Endothelial cell of umbilical vein (primary cell): ENCODE measurements at regions not wholly inside any gene's neighbourhood (a gene's known extent, or its start where the extent isn't known, plus 50 kb on each side); places are given as distances from the start of the nearest gene placed in this dataset.

Source experiments
- BruUV-seq: library from RNA; stranded (reverse); fragments of 400-500 nt; replicated peaks from 2 replicates; lab custom pipeline; 2021; lab: Mats Ljungman, UMichigan
- CTCF ChIA-PET: fragments of 300-600, 350-600 bp; sonication (Branson Sonifier 250); formaldehyde crosslinking; loops from one replicate; lab custom pipeline; 2021; ENCODE audit warnings: antibody characterized with exemption, inconsistent platforms; lab: Charles Lee
- POLR2A ChIA-PET: fragments of 300-600, 350-600 bp; sonication (Branson Sonifier 250); formaldehyde crosslinking; loops from one replicate; lab custom pipeline; 2021; ENCODE audit warnings: antibody characterized with exemption, inconsistent platforms; lab: Charles Lee
- DNase-seq: peaks from one replicate; pipeline ENCODE4 v3.0.0-alpha.2; 2011; ENCODE audit warnings: low read depth, low spot score
- FAIRE-seq: peaks from 2 replicates; lab custom pipeline; 2011; peaks lifted over from hg19 to GRCh38; lab: Jason Lieb, UNC
- H2AFZ ChIP-seq: 2 replicates; pipeline ENCODE4 v1.6.0; 2012; ENCODE audit warnings: low read depth, low read length, control low read depth, inconsistent platforms
- H3K27ac ChIP-seq: 2 replicates; pipeline ENCODE4 v1.5.1; 2011; ENCODE audit warnings: low read depth, mild to moderate bottlenecking, control low read depth, low read length, moderate library complexity; ENCODE audit not compliant: insufficient read depth
- H3K27me3 ChIP-seq, 2 experiments: 2 replicates each; pipeline versions ENCODE4 v1.6.0 to v1.6.1; 2011; ENCODE audit warnings: low read length in 2 of 2, mixed read lengths in 1 of 2; ENCODE audit not compliant: control insufficient read depth in 2 of 2, insufficient read depth in 2 of 2
- H3K36me3 ChIP-seq, 2 experiments: 2 replicates in 1 of 2; 3 replicates in 1 of 2; pipeline ENCODE4 v1.5.1; 2011; ENCODE audit warnings: low read length in 2 of 2, mild to moderate bottlenecking in 1 of 2, moderate library complexity in 1 of 2; ENCODE audit not compliant: control insufficient read depth in 2 of 2, insufficient read depth in 2 of 2; ENCODE audit errors: extremely low read depth in 1 of 2
- H3K4me1 ChIP-seq: 3 replicates; pipeline ENCODE4 v1.5.1; 2011; ENCODE audit warnings: mild to moderate bottlenecking, low read length; ENCODE audit not compliant: control insufficient read depth, insufficient read depth; ENCODE audit errors: extremely low read depth
- H3K4me2 ChIP-seq: 2 replicates; pipeline ENCODE4 v1.6.1; 2011; ENCODE audit warnings: low read length, control low read depth, mixed read lengths; ENCODE audit not compliant: insufficient read depth
- H3K4me3 ChIP-seq, 3 experiments: fragments of 200-600 bp in 1 of 3; sonication (generic), shearing (Covaris generic) in 1 of 3; replicated peaks in 1 of 3; 2 replicates each; pipeline ENCODE4 v1.5.1; 2011 to 2016; ENCODE audit warnings: control low read depth in 3 of 3, low read length in 3 of 3, mild to moderate bottlenecking in 2 of 3, inconsistent platforms in 1 of 3, low read depth in 1 of 3, moderate library complexity in 1 of 3; ENCODE audit not compliant: insufficient read depth in 1 of 3
- H3K79me2 ChIP-seq: 2 replicates; pipeline ENCODE4 v1.6.0; 2012; ENCODE audit warnings: low read length, inconsistent platforms; ENCODE audit not compliant: control insufficient read depth, insufficient read depth
- H3K9ac ChIP-seq: replicated peaks from 2 replicates; pipeline ENCODE3; 2011; ENCODE audit warnings: low read length, control low read depth; ENCODE audit not compliant: insufficient read depth; ENCODE audit errors: extremely low read depth
- H3K9me1 ChIP-seq: replicated peaks from 3 replicates; pipeline ENCODE4 v1.6.0; 2011; ENCODE audit warnings: mild to moderate bottlenecking, low read length; ENCODE audit not compliant: control insufficient read depth, insufficient read depth; ENCODE audit errors: extremely low read depth
- H3K9me3 ChIP-seq: replicated peaks from 2 replicates; pipeline ENCODE4 v1.5.1; 2012; ENCODE audit warnings: low read length, inconsistent platforms; ENCODE audit not compliant: control insufficient read depth, insufficient read depth
- H4K20me1 ChIP-seq: replicated peaks from 2 replicates; pipeline ENCODE3; 2011; ENCODE audit warnings: mild to moderate bottlenecking, low read length; ENCODE audit not compliant: control insufficient read depth, insufficient read depth; ENCODE audit errors: extremely low read depth
- EZH2 ChIP-seq: IDR thresholded peaks from 2 replicates; pipeline ENCODE4 v1.6.1; 2012; ENCODE audit warnings: borderline replicate concordance, low read depth, mild to moderate bottlenecking, moderate library complexity, low read length, inconsistent platforms; ENCODE audit not compliant: severe bottlenecking
- FOS ChIP-seq: IDR thresholded peaks from 2 replicates; pipeline ENCODE4 v1.6.1; 2011; ENCODE audit warnings: mild to moderate bottlenecking, low read length, moderate library complexity, borderline replicate concordance; ENCODE audit not compliant: insufficient read depth
- GATA2 ChIP-seq: IDR thresholded peaks from 2 replicates; pipeline ENCODE4 v1.7.0; 2011; ENCODE audit warnings: low read depth, mild to moderate bottlenecking, moderate library complexity, mixed read lengths, low read length; ENCODE audit not compliant: insufficient read length, insufficient read depth
- JUN ChIP-seq: IDR thresholded peaks from 2 replicates; pipeline ENCODE4 v1.6.1; 2011; ENCODE audit warnings: borderline replicate concordance, low read depth; ENCODE audit not compliant: insufficient read length, insufficient read depth
- MYC ChIP-seq: IDR thresholded peaks from one replicate; pipeline ENCODE4 v1.6.1; 2011; ENCODE audit warnings: mild to moderate bottlenecking, low read depth, low read length
- POLR2A ChIP-seq: IDR thresholded peaks from 2 replicates; pipeline ENCODE4 v1.6.1; 2012; ENCODE audit warnings: low read depth, mild to moderate bottlenecking, control low read depth, low read length
- POLR2AphosphoS5 ChIP-seq: IDR thresholded peaks from 2 replicates; pipeline ENCODE4 v1.6.1; 2012; ENCODE audit warnings: low read depth, mild to moderate bottlenecking, control low read depth, low read length, moderate library complexity; ENCODE audit not compliant: insufficient read depth
- dilution Hi-C: fragments of 300-500 bp; cut with MboI; formaldehyde crosslinking; loops from one replicate; pipeline ENCODE4 v1.15.0; 2019; ENCODE audit warnings: low sequenced_read_pairs; ENCODE audit not compliant: extremely low pct_ligation_motif_present
- intact Hi-C: fragments of 100-400 bp; cut with micrococcal nuclease; formaldehyde crosslinking; loops from one replicate; pipeline ENCODE4 v1.10.0; 2022
- TF ChIP-seq, protein P1 (sequence below), 2 donors: IDR thresholded peaks; 1 replicate in 1 of 2; 2 replicates in 1 of 2; pipeline ENCODE4 v1.5.1; 2011; ENCODE audit warnings: low read length in 2 of 2, mild to moderate bottlenecking in 2 of 2, moderate library complexity in 2 of 2, control low read depth in 1 of 2, inconsistent platforms in 1 of 2, low read depth in 1 of 2; ENCODE audit not compliant: insufficient read depth in 1 of 2; ENCODE audit errors: extremely low read depth in 1 of 2
- TF ChIP-seq, protein P2 (sequence below): IDR thresholded peaks from 2 replicates; pipeline ENCODE4 v1.6.1; 2011; ENCODE audit not compliant: insufficient read depth, insufficient read length

DNA sequence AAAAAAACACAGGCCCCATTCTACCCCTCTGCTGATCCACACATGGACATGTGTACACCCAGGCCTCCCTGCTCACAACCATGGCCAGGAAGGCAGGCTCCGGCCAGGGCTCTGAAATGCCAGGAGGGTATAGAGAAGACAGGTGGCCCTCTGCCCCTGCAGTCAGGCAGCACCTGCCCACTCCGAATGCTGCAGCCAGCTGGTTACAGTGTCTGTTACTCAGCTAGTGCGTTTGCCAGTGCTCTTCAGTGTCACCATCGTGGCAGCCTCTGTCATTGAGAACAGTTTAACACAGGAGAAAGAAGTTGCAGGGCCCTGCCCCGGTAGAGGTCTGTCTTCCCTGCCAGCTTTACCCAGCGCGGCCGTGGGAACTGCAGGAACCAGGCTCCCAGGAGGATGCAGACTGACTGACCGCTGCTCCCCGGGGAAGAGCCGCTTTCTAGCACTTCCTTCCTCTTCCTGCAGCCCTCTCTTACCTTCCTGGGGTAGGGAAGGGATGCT is 128.8 kb upstream of the FAM20C start:
- CTCF ChIA-PET: interaction anchor here (0.7 to 3.0 kb wide), 21 partner anchors 8 to 573 kb away, joined by 3 to 20 read pairs (median 6); partner anchors contain the start of gene FAM20C
- no TSS peak for BruUV-seq
- no peaks in the 10 kb centered on the region for H3K36me3 ChIP-seq

More for the DNA sequence above, 128.8 kb upstream of the FAM20C start:
- Histone ChIP-seq H3K9me3 (no peaks in the 10 kb centered on the region), H3K9ac (no peak overlapping the region), H3K4me2 (no peak overlapping the region), H3K4me3 (no peak overlapping the region), H3K9me1 (no peaks in the 10 kb centered on the region), H3K4me1 (no peaks in the 10 kb centered on the region), H3K27ac (no peak overlapping the region), H4K20me1 (no peaks in the 10 kb centered on the region), H3K27me3 (no peaks in the 10 kb centered on the region), H3K79me2 (no peaks in the 10 kb centered on the region), H2AFZ (no peak overlapping the region)
- FAIRE-seq (no peak), DNase-seq (no peak)
- POLR2A ChIA-PET: no interaction called here
- TF ChIP-seq EZH2: no peak
- TF ChIP-seq MYC: no peak
- no peak for TF ChIP-seq GATA2
- TF ChIP-seq FOS: no peak
- TF ChIP-seq, protein P1, sequence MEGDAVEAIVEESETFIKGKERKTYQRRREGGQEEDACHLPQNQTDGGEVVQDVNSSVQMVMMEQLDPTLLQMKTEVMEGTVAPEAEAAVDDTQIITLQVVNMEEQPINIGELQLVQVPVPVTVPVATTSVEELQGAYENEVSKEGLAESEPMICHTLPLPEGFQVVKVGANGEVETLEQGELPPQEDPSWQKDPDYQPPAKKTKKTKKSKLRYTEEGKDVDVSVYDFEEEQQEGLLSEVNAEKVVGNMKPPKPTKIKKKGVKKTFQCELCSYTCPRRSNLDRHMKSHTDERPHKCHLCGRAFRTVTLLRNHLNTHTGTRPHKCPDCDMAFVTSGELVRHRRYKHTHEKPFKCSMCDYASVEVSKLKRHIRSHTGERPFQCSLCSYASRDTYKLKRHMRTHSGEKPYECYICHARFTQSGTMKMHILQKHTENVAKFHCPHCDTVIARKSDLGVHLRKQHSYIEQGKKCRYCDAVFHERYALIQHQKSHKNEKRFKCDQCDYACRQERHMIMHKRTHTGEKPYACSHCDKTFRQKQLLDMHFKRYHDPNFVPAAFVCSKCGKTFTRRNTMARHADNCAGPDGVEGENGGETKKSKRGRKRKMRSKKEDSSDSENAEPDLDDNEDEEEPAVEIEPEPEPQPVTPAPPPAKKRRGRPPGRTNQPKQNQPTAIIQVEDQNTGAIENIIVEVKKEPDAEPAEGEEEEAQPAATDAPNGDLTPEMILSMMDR (IDR thresholded peaks at IDR 0.05; ENCODE audit: extremely low read depth in 1 of 2, insufficient read depth in 1 of 2, low read depth in 1 of 2, low read length in 2 of 2): no peak
- TF ChIP-seq POLR2AphosphoS5: no peak
- no peak for TF ChIP-seq JUN
- TF ChIP-seq POLR2A: no peak
- TF ChIP-seq, protein P2, sequence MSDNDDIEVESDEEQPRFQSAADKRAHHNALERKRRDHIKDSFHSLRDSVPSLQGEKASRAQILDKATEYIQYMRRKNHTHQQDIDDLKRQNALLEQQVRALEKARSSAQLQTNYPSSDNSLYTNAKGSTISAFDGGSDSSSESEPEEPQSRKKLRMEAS: no peak
- dilution Hi-C loops: no loop called here
- intact Hi-C loops: no loop called here
